ENCODE measurements at regions not wholly inside any gene's neighbourhood (a gene's known extent, or its start where the extent isn't known, plus 50 kb on each side); places are given as distances from the start of the nearest gene placed in this dataset.

DNA sequence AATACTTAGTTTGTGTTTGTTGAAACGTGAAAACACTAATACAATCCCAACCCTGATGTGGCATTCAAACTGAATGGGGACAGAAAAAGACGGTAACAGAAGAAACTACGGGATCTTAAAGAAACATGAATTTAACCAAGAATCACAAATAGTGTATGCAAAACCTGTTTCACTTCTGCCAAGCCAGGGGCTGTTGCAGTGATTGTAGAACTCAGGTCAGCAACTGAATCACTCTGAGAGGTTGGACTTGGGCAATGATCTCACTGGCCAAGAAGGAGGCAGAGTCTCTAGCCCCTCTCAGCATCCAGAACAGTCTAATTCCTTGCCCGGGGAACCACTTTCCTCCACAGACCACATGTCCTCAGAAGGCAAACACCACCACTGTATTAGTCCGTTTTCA is 54.9 kb upstream of the CRIM1 start:
- TF ChIP-seq RAD21 (IDR thresholded peaks at IDR 0.05; ENCODE audit: low read length) (no peak), MXI1 (IDR thresholded peaks at IDR 0.05; ENCODE audit: low read depth, low read length) (no peak), EP300 (IDR thresholded peaks at IDR 0.05; ENCODE audit: borderline replicate concordance in 1 of 2, low read depth in 1 of 2, low read length in 1 of 2) (no peak), EZH2phosphoT487 (IDR thresholded peaks at IDR 0.05; ENCODE audit: borderline replicate concordance, low read depth) (no peak), JUND (IDR thresholded peaks at IDR 0.05) (no peak), YY1 (IDR thresholded peaks at IDR 0.05; ENCODE audit: low read depth) (no peak), FOXM1 (IDR thresholded peaks at IDR 0.05; ENCODE audit: low read depth) (no peak), SMC3 (IDR thresholded peaks at IDR 0.05; ENCODE audit: low read depth, low read length) (no peak), NRF1 (IDR thresholded peaks at IDR 0.05; ENCODE audit: low read depth, low read length) (no peak), POLR2AphosphoS5 (IDR thresholded peaks at IDR 0.05; ENCODE audit: low read depth, low read length) (no peak)
- TF ChIP-seq, protein P1, sequence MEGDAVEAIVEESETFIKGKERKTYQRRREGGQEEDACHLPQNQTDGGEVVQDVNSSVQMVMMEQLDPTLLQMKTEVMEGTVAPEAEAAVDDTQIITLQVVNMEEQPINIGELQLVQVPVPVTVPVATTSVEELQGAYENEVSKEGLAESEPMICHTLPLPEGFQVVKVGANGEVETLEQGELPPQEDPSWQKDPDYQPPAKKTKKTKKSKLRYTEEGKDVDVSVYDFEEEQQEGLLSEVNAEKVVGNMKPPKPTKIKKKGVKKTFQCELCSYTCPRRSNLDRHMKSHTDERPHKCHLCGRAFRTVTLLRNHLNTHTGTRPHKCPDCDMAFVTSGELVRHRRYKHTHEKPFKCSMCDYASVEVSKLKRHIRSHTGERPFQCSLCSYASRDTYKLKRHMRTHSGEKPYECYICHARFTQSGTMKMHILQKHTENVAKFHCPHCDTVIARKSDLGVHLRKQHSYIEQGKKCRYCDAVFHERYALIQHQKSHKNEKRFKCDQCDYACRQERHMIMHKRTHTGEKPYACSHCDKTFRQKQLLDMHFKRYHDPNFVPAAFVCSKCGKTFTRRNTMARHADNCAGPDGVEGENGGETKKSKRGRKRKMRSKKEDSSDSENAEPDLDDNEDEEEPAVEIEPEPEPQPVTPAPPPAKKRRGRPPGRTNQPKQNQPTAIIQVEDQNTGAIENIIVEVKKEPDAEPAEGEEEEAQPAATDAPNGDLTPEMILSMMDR (IDR thresholded peaks at IDR 0.05), result no peak
- TF ChIP-seq, protein P2, sequence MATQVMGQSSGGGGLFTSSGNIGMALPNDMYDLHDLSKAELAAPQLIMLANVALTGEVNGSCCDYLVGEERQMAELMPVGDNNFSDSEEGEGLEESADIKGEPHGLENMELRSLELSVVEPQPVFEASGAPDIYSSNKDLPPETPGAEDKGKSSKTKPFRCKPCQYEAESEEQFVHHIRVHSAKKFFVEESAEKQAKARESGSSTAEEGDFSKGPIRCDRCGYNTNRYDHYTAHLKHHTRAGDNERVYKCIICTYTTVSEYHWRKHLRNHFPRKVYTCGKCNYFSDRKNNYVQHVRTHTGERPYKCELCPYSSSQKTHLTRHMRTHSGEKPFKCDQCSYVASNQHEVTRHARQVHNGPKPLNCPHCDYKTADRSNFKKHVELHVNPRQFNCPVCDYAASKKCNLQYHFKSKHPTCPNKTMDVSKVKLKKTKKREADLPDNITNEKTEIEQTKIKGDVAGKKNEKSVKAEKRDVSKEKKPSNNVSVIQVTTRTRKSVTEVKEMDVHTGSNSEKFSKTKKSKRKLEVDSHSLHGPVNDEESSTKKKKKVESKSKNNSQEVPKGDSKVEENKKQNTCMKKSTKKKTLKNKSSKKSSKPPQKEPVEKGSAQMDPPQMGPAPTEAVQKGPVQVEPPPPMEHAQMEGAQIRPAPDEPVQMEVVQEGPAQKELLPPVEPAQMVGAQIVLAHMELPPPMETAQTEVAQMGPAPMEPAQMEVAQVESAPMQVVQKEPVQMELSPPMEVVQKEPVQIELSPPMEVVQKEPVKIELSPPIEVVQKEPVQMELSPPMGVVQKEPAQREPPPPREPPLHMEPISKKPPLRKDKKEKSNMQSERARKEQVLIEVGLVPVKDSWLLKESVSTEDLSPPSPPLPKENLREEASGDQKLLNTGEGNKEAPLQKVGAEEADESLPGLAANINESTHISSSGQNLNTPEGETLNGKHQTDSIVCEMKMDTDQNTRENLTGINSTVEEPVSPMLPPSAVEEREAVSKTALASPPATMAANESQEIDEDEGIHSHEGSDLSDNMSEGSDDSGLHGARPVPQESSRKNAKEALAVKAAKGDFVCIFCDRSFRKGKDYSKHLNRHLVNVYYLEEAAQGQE (IDR thresholded peaks at IDR 0.05; ENCODE audit: low read depth, low read length), result no peak
- TF ChIP-seq, protein P3, sequence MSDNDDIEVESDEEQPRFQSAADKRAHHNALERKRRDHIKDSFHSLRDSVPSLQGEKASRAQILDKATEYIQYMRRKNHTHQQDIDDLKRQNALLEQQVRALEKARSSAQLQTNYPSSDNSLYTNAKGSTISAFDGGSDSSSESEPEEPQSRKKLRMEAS (IDR thresholded peaks at IDR 0.05; ENCODE audit: low read depth), result no peak

Measured in SK-N-SH (cell line).